ENCODE measurements at regions not wholly inside any gene's neighbourhood (a gene's known extent, or its start where the extent isn't known, plus 50 kb on each side); places are given as distances from the start of the nearest gene placed in this dataset.

- no peak for DNase-seq (ENCODE audit: low spot score)
- in situ Hi-C loops (cut with HindIII; ENCODE audit: low sequenced_read_pairs) = no loop called here
These were observed 81.5 kb upstream of the CD99 start for GRCh38 chrX:2609431-2610238.

- in situ Hi-C loops (cut with HindIII; ENCODE audit: low sequenced_read_pairs) = no loop called here
- DNase-seq (ENCODE audit: low spot score) = peak; percentile 35
These were observed 82.3 kb upstream of the CD99 start for GRCh38 chrX:2608638-2609430.

GRCh38 chrX:2607113-2607512 lies 84.0 kb upstream of the CD99 start:
- in situ Hi-C loops (cut with HindIII; ENCODE audit: low sequenced_read_pairs) = no loop called here
- no peak for DNase-seq (ENCODE audit: low spot score)

- in situ Hi-C loops (cut with HindIII; ENCODE audit: low sequenced_read_pairs) = no loop called here
- DNase-seq (ENCODE audit: low spot score) = no peak
These were observed 90.5 kb upstream of the CD99 start for GRCh38 chrX:2600564-2600963.

- in situ Hi-C loops (cut with HindIII; ENCODE audit: low sequenced_read_pairs) = no loop called here
- no peak for DNase-seq (ENCODE audit: low spot score)
These were observed 94.4 kb upstream of the CD99 start for GRCh38 chrX:2596555-2597255.

- in situ Hi-C loops (cut with HindIII; ENCODE audit: low sequenced_read_pairs) = no loop called here
- no peak for DNase-seq (ENCODE audit: low spot score)
These were observed 95.0 kb upstream of the CD99 start for GRCh38 chrX:2596045-2596444.

GRCh38 chrX:2595258-2595657 lies 94.5 kb upstream of the DHRSX start:
- in situ Hi-C loops (cut with HindIII; ENCODE audit: low sequenced_read_pairs) = no loop called here
- no peak for DNase-seq (ENCODE audit: low spot score)

GRCh38 chrX:2594491-2594890 lies 93.7 kb upstream of the DHRSX start:
- in situ Hi-C loops (cut with HindIII; ENCODE audit: low sequenced_read_pairs) = no loop called here
- no peak for DNase-seq (ENCODE audit: low spot score)

- in situ Hi-C loops (cut with HindIII; ENCODE audit: low sequenced_read_pairs) = no loop called here
- no peak for DNase-seq (ENCODE audit: low spot score)
These were observed 91.5 kb upstream of the DHRSX start for GRCh38 chrX:2592279-2592678.

GRCh38 chrX:2589186-2590020 lies 88.6 kb upstream of the DHRSX start:
- in situ Hi-C loops (cut with HindIII; ENCODE audit: low sequenced_read_pairs) = no loop called here
- DNase-seq (ENCODE audit: low spot score) = no peak

- in situ Hi-C loops (cut with HindIII; ENCODE audit: low sequenced_read_pairs) = no loop called here
- no peak for DNase-seq (ENCODE audit: low spot score)
These were observed 87.3 kb upstream of the DHRSX start for GRCh38 chrX:2588049-2588448.

GRCh38 chrX:2587146-2587545 lies 86.4 kb upstream of the DHRSX start:
- in situ Hi-C loops (cut with HindIII; ENCODE audit: low sequenced_read_pairs) = no loop called here
- DNase-seq (ENCODE audit: low spot score) = no peak

GRCh38 chrX:2585158-2585470 lies 84.3 kb upstream of the DHRSX start:
- DNase-seq (ENCODE audit: low spot score) = no peak
- in situ Hi-C loops (cut with HindIII; ENCODE audit: low sequenced_read_pairs) = no loop called here

- in situ Hi-C loops (cut with HindIII; ENCODE audit: low sequenced_read_pairs) = no loop called here
- DNase-seq (ENCODE audit: low spot score) = no peak
These were observed 83.7 kb upstream of the DHRSX start for GRCh38 chrX:2584251-2585157.

- in situ Hi-C loops (cut with HindIII; ENCODE audit: low sequenced_read_pairs) = no loop called here
These were observed 82.7 kb upstream of the DHRSX start for GRCh38 chrX:2583194-2584162.

GRCh38 chrX:2582667-2583066 lies 81.9 kb upstream of the DHRSX start:
- in situ Hi-C loops (cut with HindIII; ENCODE audit: low sequenced_read_pairs) = no loop called here
- no peak for DNase-seq (ENCODE audit: low spot score)

More at GRCh38 chrX:2583194-2584162, 82.7 kb upstream of the DHRSX start:
- no peak for DNase-seq (ENCODE audit: low spot score)

GRCh38 chrX:2581296-2581695 lies 80.5 kb upstream of the DHRSX start:
- in situ Hi-C loops (cut with HindIII; ENCODE audit: low sequenced_read_pairs) = no loop called here
- DNase-seq (ENCODE audit: low spot score) = no peak
